Activated CD4-positive, CD25-positive, alpha-beta regulatory T cell treated with anti-CD3 and anti-CD28 coated beads, Interleukin-2, amount 50 U/mL, for 24 hours (primary cell): ENCODE measurements at regions not wholly inside any gene's neighbourhood (a gene's known extent, or its start where the extent isn't known, plus 50 kb on each side); places are given as distances from the start of the nearest gene placed in this dataset.
"Not testable (repeated sequence)": the region's sequence is repeated elsewhere in the genome, so short reads cannot be mapped to it uniquely, and the experiment has no call there.

Experiments used
- ATAC-seq, 2 donors: fragments of 150-1000 bp; cut with Tn5 transposase; one replicate each; pipeline ENCODE4 v1.10.0; 2021; ENCODE audit warnings: mild to moderate bottlenecking in 1 of 2, moderate library complexity in 1 of 2

DNA sequence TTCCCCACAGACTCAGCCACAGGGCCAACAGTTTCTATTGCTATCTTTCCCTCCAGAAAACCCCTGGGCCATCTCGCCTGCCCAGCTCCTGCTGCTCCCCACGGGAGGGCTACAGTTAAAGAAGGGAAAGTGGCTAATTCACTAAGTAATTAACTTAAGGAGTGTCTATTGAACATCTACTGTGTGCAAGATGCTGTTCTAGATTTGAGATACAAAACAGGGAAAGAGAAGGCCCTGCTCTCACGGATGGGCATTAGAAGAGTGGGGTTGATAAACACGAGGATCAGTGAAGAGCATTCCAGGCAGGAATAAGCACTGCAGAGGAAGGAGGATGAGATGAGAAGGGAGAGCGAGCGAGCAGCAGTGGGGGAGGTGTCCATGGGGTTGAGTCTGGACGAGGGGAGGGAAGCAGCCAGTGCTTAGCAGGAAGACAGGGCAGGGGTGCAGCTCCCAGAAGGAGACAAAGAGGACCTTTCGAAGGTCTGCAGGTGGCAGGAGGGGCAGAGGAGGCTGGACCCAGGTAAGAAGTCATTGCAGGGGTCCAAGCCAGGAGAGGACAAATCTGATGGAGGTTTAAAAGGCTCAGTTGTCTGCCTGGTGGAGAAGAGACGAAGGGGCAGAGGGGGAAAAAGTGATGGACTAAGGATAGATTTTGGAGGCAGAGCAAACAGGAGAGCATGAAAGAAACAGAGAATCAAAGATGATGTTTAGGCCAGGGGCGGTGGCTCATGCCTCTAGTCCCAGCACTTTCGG lies 64.7 kb downstream of the KLF15 start:
- ATAC-seq, result no peak

DNA sequence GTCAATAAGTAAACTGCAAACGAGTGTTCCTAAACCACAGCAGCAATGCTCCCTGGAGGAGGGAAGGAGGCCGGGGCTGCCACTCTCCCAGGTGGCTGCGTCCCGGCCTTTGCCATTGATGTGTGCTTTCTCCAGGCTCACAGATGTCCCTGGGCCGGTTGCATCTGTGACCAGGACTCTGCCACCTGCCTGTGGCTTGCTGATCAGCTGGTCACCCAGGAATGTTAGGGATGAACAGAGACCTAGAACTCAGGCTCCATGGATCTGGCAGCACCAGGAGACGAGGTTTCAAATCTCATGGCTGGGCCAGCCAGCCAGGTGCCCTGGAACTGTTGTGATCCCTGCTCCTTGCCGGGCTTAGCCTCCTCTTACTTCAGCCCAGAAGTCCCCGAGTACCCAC lies 65.7 kb downstream of the KLF15 start:
- ATAC-seq, result no peak

- ATAC-seq, result no peak
These were observed 66.1 kb downstream of the KLF15 start for GRCh38 chr3:126291061-126291460.

GRCh38 chr3:126290325-126290724 lies 66.9 kb downstream of the KLF15 start:
- ATAC-seq, result no peak

- ATAC-seq, result no peak
These were observed 68.1 kb downstream of the KLF15 start for GRCh38 chr3:126289096-126289495.

DNA sequence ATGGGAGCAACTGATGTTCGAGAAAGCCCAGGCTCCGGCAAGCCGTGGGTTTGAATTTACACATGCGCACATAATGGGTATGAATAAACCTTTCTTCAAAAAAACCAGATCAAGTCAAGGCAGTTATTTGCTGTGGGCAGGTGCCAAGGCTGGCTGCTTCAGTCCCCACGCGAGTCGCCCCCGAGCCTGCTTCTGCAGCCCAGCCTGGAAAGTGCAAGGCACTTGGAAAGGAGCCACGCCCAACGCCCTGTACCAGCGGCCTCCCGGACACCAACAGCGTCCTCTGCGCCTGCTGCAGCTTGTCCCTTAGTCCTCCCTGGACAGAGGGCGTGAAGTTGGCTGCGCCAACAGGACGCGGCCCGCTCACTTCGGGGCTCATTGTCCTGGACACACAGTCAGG lies 68.9 kb downstream of the KLF15 start:
- no peak for ATAC-seq

DNA sequence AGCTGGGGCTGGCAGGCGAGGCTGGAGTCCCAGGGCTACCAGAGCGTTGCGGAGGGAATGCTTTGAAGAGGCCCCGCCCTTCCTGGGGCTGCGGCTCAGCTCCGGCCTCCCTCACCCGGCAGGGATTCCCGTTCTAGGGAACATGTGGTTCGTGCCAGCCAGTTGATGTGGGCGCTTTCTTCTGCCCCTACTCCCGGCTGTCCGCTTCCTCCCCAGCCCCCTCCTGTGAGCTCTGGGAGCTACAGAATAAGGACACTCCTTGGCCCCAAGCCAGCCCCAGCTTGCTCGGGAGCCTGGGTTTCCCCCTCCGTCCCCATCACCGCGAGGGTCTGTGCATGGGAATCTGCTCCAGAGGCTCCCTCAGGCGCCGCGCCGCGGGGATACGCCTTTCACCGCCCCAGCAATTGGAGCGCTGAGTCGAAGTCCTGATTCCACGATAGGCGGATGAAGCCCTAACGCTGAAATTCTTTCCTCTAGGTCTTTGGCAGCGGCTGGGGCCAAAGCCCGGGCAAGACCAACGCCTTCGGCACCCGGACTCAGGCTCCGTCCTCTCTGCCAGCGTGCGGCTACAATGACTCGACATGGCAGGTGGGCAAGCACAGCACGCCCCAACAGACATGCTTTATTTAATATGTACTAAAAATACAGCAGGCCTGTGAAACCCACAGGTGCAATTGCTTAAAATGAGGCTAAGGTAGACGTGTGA lies 69.5 kb downstream of the KLF15 start:
- ATAC-seq, result no peak

DNA sequence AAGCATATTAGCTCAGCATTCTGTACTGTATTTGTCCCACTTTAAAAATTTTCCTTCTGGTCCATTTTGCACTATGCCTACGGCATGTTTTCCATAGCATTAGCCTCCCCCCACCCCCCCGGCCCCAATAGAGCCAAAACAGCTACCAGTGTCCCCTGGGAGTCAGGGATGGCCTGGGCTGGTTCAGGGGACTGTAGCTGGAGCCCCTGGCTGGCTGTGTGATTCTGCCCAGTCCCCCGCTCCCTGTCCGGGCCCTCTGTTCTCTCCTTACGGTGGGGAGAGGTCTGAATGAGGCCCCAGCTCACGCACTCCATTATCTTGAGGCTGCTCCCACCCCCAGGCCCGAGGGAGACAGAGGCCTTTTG lies 70.1 kb downstream of the KLF15 start:
- no peak for ATAC-seq

- ATAC-seq, result no peak
These were observed 71.8 kb downstream of the KLF15 start for GRCh38 chr3:126285369-126285768.

- peak in 1 of 2 donors; percentile 62 for ATAC-seq
These were observed 72.8 kb downstream of the KLF15 start for GRCh38 chr3:126284258-126284904.

GRCh38 chr3:126283651-126284050 lies 73.6 kb downstream of the KLF15 start:
- ATAC-seq, result not testable (repeated sequence)

DNA sequence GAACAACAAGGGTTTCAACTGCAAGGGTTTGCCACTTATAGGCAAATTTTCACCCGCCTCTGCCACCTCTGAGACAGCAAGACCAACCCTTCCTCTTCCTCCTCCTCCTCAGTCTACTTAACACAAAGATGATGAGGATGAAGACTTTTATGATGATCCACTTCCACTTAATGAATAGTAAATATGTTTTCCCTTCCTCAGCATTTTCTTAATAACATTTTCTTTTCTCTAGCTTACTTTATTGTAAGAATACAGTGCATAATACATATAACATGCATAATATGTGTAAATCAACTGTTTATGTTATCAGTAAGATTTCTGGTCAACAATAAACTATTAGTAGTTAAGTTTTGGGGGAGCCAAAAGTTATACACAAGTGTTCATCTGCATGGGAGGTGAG lies 77.4 kb downstream of the KLF15 start:
- ATAC-seq, result no peak

DNA sequence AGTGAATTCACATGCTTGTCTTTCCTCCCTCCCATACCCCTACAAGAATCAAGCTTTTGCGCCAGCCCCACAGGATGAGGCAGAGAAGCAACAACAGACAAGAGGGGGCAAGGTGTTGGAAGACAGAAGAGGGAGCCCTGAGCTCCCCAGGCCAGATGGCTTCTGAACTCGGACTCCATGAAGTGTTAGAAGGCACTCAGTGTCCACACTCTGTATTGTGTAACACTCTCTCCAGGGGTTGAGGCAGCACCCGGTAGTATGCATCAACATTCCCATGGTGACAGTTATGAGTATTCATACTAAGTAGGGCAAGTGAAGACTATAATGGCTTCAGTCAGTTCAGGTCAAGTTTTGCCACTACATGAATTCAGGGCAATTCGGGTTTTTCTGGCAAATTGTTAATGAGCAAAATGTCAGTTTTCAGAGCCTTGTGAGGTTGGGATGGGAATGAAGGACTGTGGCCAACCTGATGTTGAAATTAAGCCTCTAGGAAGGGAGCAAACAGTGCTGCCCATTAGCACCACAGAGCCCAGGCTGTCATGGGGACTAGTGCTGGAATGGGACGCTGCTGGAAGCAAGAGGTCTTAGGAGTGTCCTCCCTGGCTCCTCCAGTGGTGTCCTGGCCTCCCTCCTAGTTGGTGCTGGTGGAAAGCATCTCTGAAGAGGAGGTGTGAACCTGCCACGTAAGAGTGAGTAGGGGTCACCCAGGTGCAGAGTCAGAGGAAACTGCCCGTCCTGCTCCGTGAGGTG lies 79.4 kb downstream of the KLF15 start:
- ATAC-seq, result no peak

DNA sequence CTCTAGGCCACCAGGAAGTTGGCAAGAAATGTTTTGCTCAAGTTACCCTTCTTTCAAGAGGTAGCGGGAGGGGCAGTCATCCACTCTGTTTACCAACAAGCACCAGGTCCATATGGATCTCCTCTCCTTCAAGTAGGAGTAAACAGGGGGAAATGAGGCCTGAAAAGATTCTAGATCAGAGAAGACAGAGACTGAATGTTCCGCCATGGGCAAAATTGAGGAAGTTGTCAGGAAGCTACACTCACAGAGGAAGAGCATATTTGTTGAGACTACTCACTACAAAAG lies 81.6 kb downstream of the KLF15 start:
- no peak for ATAC-seq

DNA sequence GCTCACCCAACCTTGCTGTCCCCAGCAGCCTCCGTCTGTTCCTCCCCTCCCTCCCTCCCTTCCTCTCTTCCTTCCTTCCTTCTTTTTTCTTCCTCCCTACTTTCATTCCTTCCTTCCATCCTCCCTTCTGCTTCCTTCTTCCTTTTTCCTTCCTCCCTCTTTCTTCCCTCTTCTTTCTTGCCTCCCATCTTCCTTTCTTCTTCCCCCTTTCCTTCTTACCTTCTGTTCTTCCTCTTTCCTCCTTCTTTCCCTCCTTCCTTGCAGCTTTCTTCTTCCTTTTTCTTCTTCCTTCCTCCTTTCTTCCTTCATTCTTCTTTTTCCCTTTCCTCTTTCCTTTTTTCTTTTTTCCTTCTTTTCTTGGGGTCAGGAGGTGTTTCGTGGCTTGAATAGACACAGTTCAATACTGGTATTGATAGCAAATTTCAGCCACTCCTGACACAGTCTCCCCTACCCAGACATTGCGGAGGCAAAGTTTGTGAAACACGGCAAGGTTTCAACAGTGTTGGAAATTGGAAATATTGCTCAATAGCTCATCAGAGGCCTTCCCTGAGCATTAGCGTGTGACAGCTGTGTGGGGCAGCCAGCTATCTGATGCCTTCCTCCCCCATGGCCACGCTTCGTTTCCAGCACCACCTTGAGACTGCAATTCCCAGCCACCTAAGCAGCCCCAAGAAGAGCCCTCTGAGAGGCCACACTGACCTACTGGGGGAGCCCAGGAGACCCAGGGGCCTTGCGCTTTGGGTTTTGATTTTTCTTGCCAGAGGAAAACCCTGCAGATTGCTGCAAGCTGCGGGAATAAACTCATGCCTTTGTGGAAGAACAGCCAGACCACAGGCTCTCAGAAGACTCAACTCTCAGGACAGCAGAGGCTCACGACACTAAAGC lies 82.2 kb downstream of the KLF15 start:
- no peak for ATAC-seq

DNA sequence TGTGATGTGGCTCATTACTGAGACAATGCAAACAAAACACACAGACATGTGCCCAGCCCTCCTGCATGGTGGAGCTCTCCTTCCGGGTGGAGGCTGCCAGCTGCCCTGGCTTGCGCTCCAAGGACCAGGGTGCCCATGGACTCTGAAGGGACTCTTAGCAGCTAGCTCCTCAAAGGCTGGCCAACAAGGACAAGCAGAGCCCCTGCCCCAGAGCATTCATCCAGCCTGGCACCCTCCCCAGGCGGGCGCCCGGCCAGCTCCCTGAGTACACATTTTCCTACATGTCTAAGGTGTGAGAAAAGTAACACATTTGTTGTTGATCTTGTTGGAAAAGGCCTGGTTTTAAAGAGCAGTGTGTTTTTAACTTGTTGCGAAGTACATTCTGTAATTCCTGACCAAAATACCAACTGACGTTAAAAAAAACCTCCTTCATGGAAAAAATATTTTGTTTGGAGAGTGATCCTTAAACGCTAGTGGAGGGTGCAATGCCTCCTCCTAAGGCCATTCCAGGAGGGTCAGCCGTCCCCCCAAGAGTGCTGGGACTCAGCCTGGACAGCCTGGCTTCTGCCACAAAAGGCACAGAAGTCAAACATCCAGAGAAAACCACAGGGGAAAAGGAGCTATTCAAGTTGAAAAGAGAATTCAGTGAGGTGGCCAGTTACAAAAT lies 86.9 kb downstream of the KLF15 start:
- ATAC-seq, result no peak

DNA sequence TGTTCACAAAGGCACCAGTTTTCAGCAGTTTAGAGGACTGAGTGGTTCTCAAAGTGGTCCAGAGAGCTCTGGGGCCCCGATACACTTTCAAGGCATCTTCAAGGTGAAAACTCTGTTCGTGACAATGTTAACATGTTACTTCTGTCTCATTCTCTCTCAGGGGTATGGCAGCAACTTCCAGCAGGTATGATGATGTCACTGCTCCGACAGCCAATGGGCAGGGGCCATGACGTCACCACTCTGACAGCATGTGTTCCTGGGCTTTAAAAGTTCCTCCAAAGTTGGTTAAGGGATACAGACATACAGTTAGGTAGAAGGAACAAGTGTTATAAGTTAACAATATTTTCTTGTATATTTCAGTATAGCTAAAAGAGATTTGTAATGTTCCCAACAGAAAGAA lies 87.9 kb downstream of the KLF15 start:
- no peak for ATAC-seq

GRCh38 chr3:126268866-126269265 lies 88.3 kb downstream of the KLF15 start:
- no peak for ATAC-seq

DNA sequence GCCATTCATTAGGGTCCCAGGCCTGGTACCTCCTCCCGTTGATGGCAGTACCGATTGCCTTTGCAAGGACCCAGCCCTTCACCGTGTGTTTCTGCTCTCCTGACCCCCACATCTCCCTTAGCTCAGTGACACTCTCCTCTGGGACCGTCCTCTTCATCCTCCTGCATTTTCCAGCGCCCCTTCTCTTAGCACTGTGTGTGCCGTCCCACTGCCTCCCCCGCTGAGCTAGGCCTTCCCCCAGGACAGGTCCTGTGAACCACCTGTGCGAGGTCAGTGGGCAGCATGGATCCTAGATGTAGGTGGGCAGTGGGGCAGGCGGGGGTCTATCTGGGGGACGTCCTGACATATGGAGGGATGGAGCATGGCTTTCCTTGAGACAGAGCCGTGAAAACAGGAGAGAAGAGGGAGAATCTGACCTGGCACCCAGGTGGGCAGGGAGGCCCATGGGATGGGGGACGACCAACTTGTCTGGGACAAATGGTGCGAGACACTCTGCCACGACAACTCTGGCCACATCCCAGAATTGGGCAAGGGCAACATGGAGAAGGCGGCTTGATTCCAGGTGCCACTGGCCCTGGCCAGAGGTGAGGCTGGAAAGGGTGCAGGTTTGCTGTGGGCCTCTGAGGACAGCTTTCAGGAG lies 87.7 kb upstream of the ALDH1L1 start:
- ATAC-seq, result no peak

GRCh38 chr3:126267169-126267975 lies 87.0 kb upstream of the ALDH1L1 start:
- ATAC-seq, result no peak

DNA sequence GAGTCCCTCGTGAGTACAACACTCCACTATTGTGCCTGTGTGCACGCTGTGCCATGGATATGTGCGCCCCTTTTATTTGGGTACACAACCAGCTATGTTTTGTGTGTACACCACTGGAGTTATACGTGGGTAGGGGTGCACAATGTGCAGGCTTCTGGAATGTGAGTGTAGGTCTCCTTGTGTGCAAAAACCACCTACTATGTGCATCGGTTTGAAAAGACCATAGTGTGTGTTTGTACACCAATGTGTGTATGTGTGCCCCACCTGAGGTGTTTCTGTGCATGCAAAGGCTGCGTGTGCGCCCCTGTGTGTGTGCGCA lies 86.4 kb upstream of the ALDH1L1 start:
- ATAC-seq, result no peak
